ENCODE measurements at regions not wholly inside any gene's neighbourhood (a gene's known extent, or its start where the extent isn't known, plus 50 kb on each side); places are given as distances from the start of the nearest gene placed in this dataset.

GRCh38 chr3:28915741-28916500, 364.9 kb upstream of the RBMS3 start:
- H4K20me1 ChIP-seq (ENCODE audit: control insufficient read depth, insufficient read depth) = no peaks in the 10 kb centered on the region
- no peak for DNase-seq (ENCODE audit: low read depth, low spot score)
- in situ Hi-C loops (cut with MboI) = loop anchor here (25.0 kb wide), 1 partner anchor 1271 kb away; no protein-coding TSS in a partner anchor
- ChIA-PET RAD21 (ENCODE audit: unreplicated experiment) (interaction anchor here (0.8 to 3.8 kb wide), 11 partner anchors 11 to 1777 kb away, joined by 3 to 33 read pairs (median 3); partner anchors contain the start of gene RBMS3), POLR2A (no interaction called here), SMC1A (ENCODE audit: uncharacterized antibody, unreplicated experiment) (interaction anchor here (0.6 to 2.5 kb wide), 27 partner anchors 8 to 1282 kb away, joined by 3 to 17 read pairs (median 4); no protein-coding TSS in a partner anchor), CTCF (interaction anchor here (0.6 to 6.0 kb wide), 29 partner anchors 12 to 1282 kb away, joined by 3 to 31 read pairs (median 3); no protein-coding TSS in a partner anchor)
- H3K4me2 ChIP-seq (ENCODE audit: control insufficient read depth, insufficient read depth) = peak overlapping the region; percentile 63
- H3K79me2 ChIP-seq (ENCODE audit: control insufficient read depth, insufficient read depth, low read length) = no peaks in the 10 kb centered on the region
- 0 out of 2 replicates have a peak overlapping the region, but pooled peaks have one; percentile 43 for H3K4me3 ChIP-seq
- H3K9ac ChIP-seq (ENCODE audit: control insufficient read depth, insufficient read depth, low read length) = no peak overlapping the region
- no TSS peak for BruUV-seq (replicated peaks)
- FAIRE-seq = no peak
- intact Hi-C loops (cut with micrococcal nuclease; ENCODE audit: unreplicated experiment) = loop anchor here (2.0 to 5.0 kb wide), 6 partner anchors 73 to 1283 kb away; partner anchors contain the start of gene RBMS3
- TF ChIP-seq RAD21 (IDR thresholded peaks at IDR 0.05; ENCODE audit: insufficient read depth, low read depth, low read length) = peak; percentile 37; the same call in 1 of the 2 replicates
- no peak for TF ChIP-seq CBFB (IDR thresholded peaks at IDR 0.05; ENCODE audit: low read depth)
- TF ChIP-seq PAX8 (IDR thresholded peaks at IDR 0.05) = no peak
- no peak for TF ChIP-seq PML (IDR thresholded peaks at IDR 0.05; ENCODE audit: low read length)
- TF ChIP-seq SREBF1 (IDR thresholded peaks at IDR 0.05; ENCODE audit: low read length) = no peak
- no peak for TF ChIP-seq CEBPZ (IDR thresholded peaks at IDR 0.05; ENCODE audit: low read depth, low read length)
- TF ChIP-seq HSF1 (IDR thresholded peaks at IDR 0.05; ENCODE audit: low read depth, low read length) = no peak
- peak; percentile 11 to 22 (median 18); a peak in 2 of 6 replicates for TF ChIP-seq CTCF (IDR thresholded peaks at IDR 0.05 in 2 of 3, conservative IDR thresholded peaks at IDR 0.05 in 1 of 3; ENCODE audit: control insufficient read depth in 2 of 3, extremely low read depth in 1 of 3, insufficient read depth in 1 of 3, low read depth in 3 of 3, low read length in 3 of 3)
- H2AFZ ChIP-seq (ENCODE audit: control insufficient read depth, low read depth, low read length) = no peak overlapping the region
- no peak overlapping the region for H3K27ac ChIP-seq (ENCODE audit: control insufficient read depth, insufficient read depth)
- peaks cover 20% of the 10 kb centered on the region for H3K4me1 ChIP-seq (ENCODE audit: control insufficient read depth, insufficient read depth, low read length)
- no peaks in the 10 kb centered on the region for H3K36me3 ChIP-seq (ENCODE audit: control insufficient read depth in 2 of 2, insufficient read depth in 2 of 2, low read length in 1 of 2)
- H3K9me3 ChIP-seq (replicated peaks; ENCODE audit: control insufficient read depth, insufficient read depth, low read length) = no peaks in the 10 kb centered on the region; the same call in 2 of the 3 replicates
- 65% methylated on average over 8 of the region's 8 CpGs for WGBS (ENCODE audit: insufficient coverage, insufficient replicate concordance, low lambda C conversion rate, missing lambda C conversion rate)
- peak; percentile 30; the same call in 1 of the 3 replicates for ATAC-seq
- no peaks in the 10 kb centered on the region; a peak in 1 of 4 replicates for H3K27me3 ChIP-seq (replicated peaks in 1 of 2; ENCODE audit: control insufficient read depth in 2 of 2, insufficient read depth in 2 of 2, low read length in 1 of 2)

Measured in GM12878 (cell line).